OCI-LY1 (cell line): ENCODE measurements at regions not wholly inside any gene's neighbourhood (a gene's known extent, or its start where the extent isn't known, plus 50 kb on each side); places are given as distances from the start of the nearest gene placed in this dataset.

Experiments used
- EZH2 ChIP-seq: fragments of 200-600 bp; sonication (generic), shearing (Covaris generic); IDR thresholded peaks from 2 replicates; pipeline ENCODE4 v1.8.0; 2017; ENCODE audit warnings: borderline replicate concordance, mixed run types, mild to moderate bottlenecking, antibody characterized with exemption, low read length, moderate library complexity, mixed read lengths
- TF ChIP-seq, protein P1 (sequence below): fragments of 200-600 bp; sonication (generic), shearing (Covaris generic); IDR thresholded peaks from 2 replicates; pipeline ENCODE4 v1.5.1; 2017; ENCODE audit warnings: mild to moderate bottlenecking, antibody characterized with exemption, low read length, moderate library complexity, mixed read lengths

DNA sequence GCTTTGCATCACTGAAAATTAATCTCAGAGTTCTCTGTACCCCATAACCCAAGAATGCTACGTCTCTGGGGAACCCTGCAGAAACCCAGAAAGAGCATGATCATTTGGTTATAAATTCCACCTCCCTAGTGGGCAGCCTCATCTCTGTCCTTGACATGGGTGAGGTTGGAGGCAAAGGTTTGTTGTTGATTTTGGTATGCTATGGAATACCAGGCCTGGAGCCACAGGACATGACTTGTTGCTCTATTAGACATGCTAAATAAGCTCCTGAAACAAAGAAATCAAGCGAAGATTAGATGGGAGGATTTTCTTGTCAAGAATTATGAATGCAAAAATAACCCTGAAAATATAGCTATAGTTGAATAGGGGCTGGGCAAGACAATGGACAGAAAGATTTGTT, 197.4 kb upstream of the CAMK1G start:
- TF ChIP-seq, protein P1, sequence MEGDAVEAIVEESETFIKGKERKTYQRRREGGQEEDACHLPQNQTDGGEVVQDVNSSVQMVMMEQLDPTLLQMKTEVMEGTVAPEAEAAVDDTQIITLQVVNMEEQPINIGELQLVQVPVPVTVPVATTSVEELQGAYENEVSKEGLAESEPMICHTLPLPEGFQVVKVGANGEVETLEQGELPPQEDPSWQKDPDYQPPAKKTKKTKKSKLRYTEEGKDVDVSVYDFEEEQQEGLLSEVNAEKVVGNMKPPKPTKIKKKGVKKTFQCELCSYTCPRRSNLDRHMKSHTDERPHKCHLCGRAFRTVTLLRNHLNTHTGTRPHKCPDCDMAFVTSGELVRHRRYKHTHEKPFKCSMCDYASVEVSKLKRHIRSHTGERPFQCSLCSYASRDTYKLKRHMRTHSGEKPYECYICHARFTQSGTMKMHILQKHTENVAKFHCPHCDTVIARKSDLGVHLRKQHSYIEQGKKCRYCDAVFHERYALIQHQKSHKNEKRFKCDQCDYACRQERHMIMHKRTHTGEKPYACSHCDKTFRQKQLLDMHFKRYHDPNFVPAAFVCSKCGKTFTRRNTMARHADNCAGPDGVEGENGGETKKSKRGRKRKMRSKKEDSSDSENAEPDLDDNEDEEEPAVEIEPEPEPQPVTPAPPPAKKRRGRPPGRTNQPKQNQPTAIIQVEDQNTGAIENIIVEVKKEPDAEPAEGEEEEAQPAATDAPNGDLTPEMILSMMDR: no peak
- no peak for TF ChIP-seq EZH2
